Stomach smooth muscle (tissue), 2 donors: ENCODE measurements at regions not wholly inside any gene's neighbourhood (a gene's known extent, or its start where the extent isn't known, plus 50 kb on each side); places are given as distances from the start of the nearest gene placed in this dataset.

ENCODE experiments used
- H3K27ac ChIP-seq: one replicate; pipeline ENCODE4 v1.7.0; 2013; ENCODE audit warnings: mild to moderate bottlenecking, low read length, inconsistent platforms
- H3K27me3 ChIP-seq, 2 donors: one replicate each; pipeline ENCODE4 v1.7.0; 2013; ENCODE audit warnings: low read length in 2 of 2; ENCODE audit not compliant: insufficient read depth in 2 of 2, control insufficient read depth in 1 of 2
- H3K36me3 ChIP-seq, 2 donors: one replicate each; pipeline ENCODE4 v1.7.0; 2013; ENCODE audit warnings: low read length in 2 of 2; ENCODE audit not compliant: control insufficient read depth in 2 of 2, insufficient read depth in 2 of 2
- H3K4me1 ChIP-seq: one replicate; pipeline ENCODE4 v1.7.0; 2013; ENCODE audit warnings: low read length; ENCODE audit not compliant: control insufficient read depth, insufficient read depth
- H3K4me3 ChIP-seq, 2 donors: one replicate each; pipeline ENCODE4 v1.7.0; 2013; ENCODE audit warnings: low read length in 2 of 2
- H3K9ac ChIP-seq, 2 donors: one replicate each; pipeline ENCODE4 v1.7.0; 2013; ENCODE audit warnings: low read length in 2 of 2, mild to moderate bottlenecking in 1 of 2
- H3K9me3 ChIP-seq, 2 donors: one replicate each; pipeline ENCODE4 v1.7.0; 2013; ENCODE audit warnings: low read length in 2 of 2; ENCODE audit not compliant: control insufficient read depth in 2 of 2
- donor health status: healthy.
- donor health status: Pancreatic carcinoma.

GRCh38 chr5:18749763-18750162, 1115.5 kb downstream of the TAF11L14 start:
- H3K9me3 ChIP-seq = peaks cover 0 to 5% of the 10 kb centered on the region in 2 donors
- H3K9ac ChIP-seq = no peak overlapping the region
- no peak overlapping the region for H3K27ac ChIP-seq
- H3K27me3 ChIP-seq = no peaks in the 10 kb centered on the region
- no peaks in the 10 kb centered on the region for H3K36me3 ChIP-seq
- no peaks in the 10 kb centered on the region for H3K4me1 ChIP-seq
- H3K4me3 ChIP-seq = no peak overlapping the region

GRCh38 chr5:18752317-18752716, 1118.1 kb downstream of the TAF11L14 start:
- no peak overlapping the region for H3K9ac ChIP-seq
- no peaks in the 10 kb centered on the region for H3K27me3 ChIP-seq
- no peak overlapping the region for H3K27ac ChIP-seq
- no peak overlapping the region for H3K4me3 ChIP-seq
- H3K4me1 ChIP-seq = no peaks in the 10 kb centered on the region
- no peaks in the 10 kb centered on the region for H3K36me3 ChIP-seq
- H3K9me3 ChIP-seq = peaks cover 0 to 1% of the 10 kb centered on the region in 2 donors

GRCh38 chr5:18754201-18754600, 1119.9 kb downstream of the TAF11L14 start:
- Histone ChIP-seq H3K36me3 (no peaks in the 10 kb centered on the region), H3K9me3 (no peaks in the 10 kb centered on the region), H3K9ac (no peak overlapping the region), H3K27ac (no peak overlapping the region), H3K4me3 (no peak overlapping the region), H3K4me1 (no peaks in the 10 kb centered on the region), H3K27me3 (no peaks in the 10 kb centered on the region)

GRCh38 chr5:18761801-18762200, 1127.5 kb downstream of the TAF11L14 start:
- no peak overlapping the region for H3K27ac ChIP-seq
- no peaks in the 10 kb centered on the region for H3K9me3 ChIP-seq
- no peak overlapping the region for H3K4me3 ChIP-seq
- H3K36me3 ChIP-seq = no peaks in the 10 kb centered on the region
- no peak overlapping the region for H3K9ac ChIP-seq
- no peaks in the 10 kb centered on the region for H3K4me1 ChIP-seq
- H3K27me3 ChIP-seq = no peaks in the 10 kb centered on the region

GRCh38 chr5:18764161-18764560, 1129.9 kb downstream of the TAF11L14 start:
- H3K36me3 ChIP-seq = no peaks in the 10 kb centered on the region
- H3K9me3 ChIP-seq = no peaks in the 10 kb centered on the region

GRCh38 chr5:18765304-18765703, 1131.0 kb downstream of the TAF11L14 start:
- no peaks in the 10 kb centered on the region for H3K27me3 ChIP-seq
- H3K36me3 ChIP-seq = no peaks in the 10 kb centered on the region
- H3K27ac ChIP-seq = no peak overlapping the region
- no peak overlapping the region for H3K9ac ChIP-seq
- H3K4me1 ChIP-seq = no peaks in the 10 kb centered on the region
- no peak overlapping the region for H3K4me3 ChIP-seq
- H3K9me3 ChIP-seq = no peaks in the 10 kb centered on the region

More at GRCh38 chr5:18764161-18764560, 1129.9 kb downstream of the TAF11L14 start:
- Histone ChIP-seq H3K27me3 (no peaks in the 10 kb centered on the region), H3K9ac (no peak overlapping the region), H3K4me3 (no peak overlapping the region), H3K27ac (no peak overlapping the region), H3K4me1 (no peaks in the 10 kb centered on the region)

GRCh38 chr5:18771097-18771610, 1136.9 kb downstream of the TAF11L14 start:
- Histone ChIP-seq H3K9ac (no peak overlapping the region), H3K27me3 (no peaks in the 10 kb centered on the region), H3K27ac (no peak overlapping the region), H3K4me1 (no peaks in the 10 kb centered on the region), H3K36me3 (no peaks in the 10 kb centered on the region), H3K4me3 (no peak overlapping the region), H3K9me3 (no peaks in the 10 kb centered on the region)

GRCh38 chr5:18772475-18772874, 1138.2 kb downstream of the TAF11L14 start:
- no peak overlapping the region for H3K9ac ChIP-seq
- no peaks in the 10 kb centered on the region for H3K9me3 ChIP-seq
- no peaks in the 10 kb centered on the region for H3K36me3 ChIP-seq
- no peak overlapping the region for H3K27ac ChIP-seq
- no peaks in the 10 kb centered on the region for H3K4me1 ChIP-seq
- no peak overlapping the region for H3K4me3 ChIP-seq
- H3K27me3 ChIP-seq = no peaks in the 10 kb centered on the region

GRCh38 chr5:18778225-18778624, 1144.0 kb downstream of the TAF11L14 start:
- H3K4me1 ChIP-seq = no peaks in the 10 kb centered on the region
- H3K36me3 ChIP-seq = no peaks in the 10 kb centered on the region
- no peak overlapping the region for H3K4me3 ChIP-seq
- no peaks in the 10 kb centered on the region for H3K27me3 ChIP-seq
- H3K9ac ChIP-seq = no peak overlapping the region
- no peak overlapping the region for H3K27ac ChIP-seq
- H3K9me3 ChIP-seq = no peaks in the 10 kb centered on the region

GRCh38 chr5:18789218-18789998, 1155.1 kb downstream of the TAF11L14 start:
- Histone ChIP-seq H3K4me3 (no peak overlapping the region), H3K9ac (no peak overlapping the region), H3K27me3 (no peaks in the 10 kb centered on the region)

GRCh38 chr5:18792145-18792544, 1157.9 kb downstream of the TAF11L14 start:
- Histone ChIP-seq H3K27ac (no peak overlapping the region), H3K4me3 (no peak overlapping the region)

More at GRCh38 chr5:18789218-18789998, 1155.1 kb downstream of the TAF11L14 start:
- no peak overlapping the region for H3K27ac ChIP-seq
- no peaks in the 10 kb centered on the region for H3K36me3 ChIP-seq
- no peaks in the 10 kb centered on the region for H3K4me1 ChIP-seq
- no peaks in the 10 kb centered on the region for H3K9me3 ChIP-seq

More at GRCh38 chr5:18792145-18792544, 1157.9 kb downstream of the TAF11L14 start:
- no peaks in the 10 kb centered on the region for H3K4me1 ChIP-seq
- no peaks in the 10 kb centered on the region for H3K27me3 ChIP-seq
- no peaks in the 10 kb centered on the region for H3K9me3 ChIP-seq
- no peak overlapping the region for H3K9ac ChIP-seq
- no peaks in the 10 kb centered on the region for H3K36me3 ChIP-seq
